Jurkat, Clone E6-1 (cell line): ENCODE measurements at regions not wholly inside any gene's neighbourhood (a gene's known extent, or its start where the extent isn't known, plus 50 kb on each side); places are given as distances from the start of the nearest gene placed in this dataset.

Experiments used
- DNase-seq: peaks from one replicate; pipeline ENCODE4 v3.0.0-alpha.2; 2011; ENCODE audit warnings: low read depth, low spot score
- H3K4me3 ChIP-seq: 2 replicates; pipeline ENCODE4 v1.5.1; 2011; ENCODE audit warnings: mild to moderate bottlenecking, low read length, control low read depth, moderate library complexity

GRCh38 chr6:168735268-168735949 is 294.4 kb downstream of the SMOC2 start:
- DNase-seq: no peak
- no peak overlapping the region for H3K4me3 ChIP-seq

DNA sequence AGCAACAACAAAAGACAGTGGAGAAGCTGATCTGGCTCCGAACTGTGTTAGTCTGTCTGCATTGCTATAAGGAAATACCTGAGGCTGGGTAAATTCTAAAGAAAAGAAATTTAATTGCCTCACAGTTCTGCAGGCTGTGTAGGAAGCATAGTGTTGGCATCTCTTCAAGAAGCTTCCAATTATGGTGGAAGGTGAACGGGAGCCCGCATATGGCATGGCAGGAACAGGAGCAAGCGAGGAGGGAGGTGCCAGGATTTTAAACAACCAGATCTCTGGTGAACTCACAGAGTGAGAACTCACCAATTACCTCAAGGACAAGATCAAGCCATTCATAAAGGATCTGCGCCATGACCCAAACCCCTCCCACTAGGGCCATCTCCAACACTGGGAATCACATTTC is 293.5 kb downstream of the SMOC2 start:
- no peak for DNase-seq
- H3K4me3 ChIP-seq: no peak overlapping the region

- no peak overlapping the region for H3K4me3 ChIP-seq
- DNase-seq: no peak
Observed at GRCh38 chr6:168732676-168733075, 291.7 kb downstream of the SMOC2 start.

DNA sequence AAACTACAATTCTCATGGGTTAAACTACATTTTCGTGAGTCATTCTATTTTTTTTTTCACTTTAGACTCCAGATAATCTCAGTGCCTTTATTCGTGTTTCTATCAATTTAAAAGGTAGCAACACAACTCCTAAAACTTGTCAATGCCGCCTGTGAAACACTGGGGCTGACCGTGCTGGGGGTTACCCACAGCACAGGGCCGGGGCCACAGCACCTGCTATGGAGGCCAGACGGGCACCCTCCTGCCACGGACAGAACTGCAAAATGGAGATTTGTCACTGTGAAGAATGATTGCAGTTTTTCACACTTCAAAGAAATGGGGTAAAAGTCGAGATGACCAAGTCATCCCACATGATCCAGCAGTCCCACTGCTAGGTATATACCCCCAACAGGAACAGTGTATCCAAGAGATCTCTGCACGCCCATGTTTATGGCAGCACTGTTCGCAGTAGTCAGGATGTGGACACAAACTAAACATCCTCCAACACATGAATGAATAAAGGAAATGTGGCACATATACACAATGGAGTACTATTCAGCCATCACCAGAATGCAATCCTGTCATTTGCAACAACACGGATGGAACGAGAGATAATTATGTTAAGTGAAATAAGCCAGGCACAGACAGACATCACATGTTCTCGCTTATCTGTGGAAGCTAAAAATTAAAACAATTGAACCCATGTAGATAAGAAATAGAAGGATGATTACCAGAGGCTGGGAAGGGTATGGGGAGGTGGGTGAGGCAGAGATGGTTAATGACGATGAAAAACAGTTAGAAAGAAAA is 290.1 kb downstream of the SMOC2 start:
- DNase-seq: no peak
- H3K4me3 ChIP-seq: no peak overlapping the region

- no peak for DNase-seq
- H3K4me3 ChIP-seq: no peak overlapping the region
Observed at GRCh38 chr6:168728056-168728455, 287.1 kb downstream of the SMOC2 start.

- no peak for DNase-seq
- H3K4me3 ChIP-seq: no peak overlapping the region
Observed at GRCh38 chr6:168726312-168726856, 285.4 kb downstream of the SMOC2 start.

DNA sequence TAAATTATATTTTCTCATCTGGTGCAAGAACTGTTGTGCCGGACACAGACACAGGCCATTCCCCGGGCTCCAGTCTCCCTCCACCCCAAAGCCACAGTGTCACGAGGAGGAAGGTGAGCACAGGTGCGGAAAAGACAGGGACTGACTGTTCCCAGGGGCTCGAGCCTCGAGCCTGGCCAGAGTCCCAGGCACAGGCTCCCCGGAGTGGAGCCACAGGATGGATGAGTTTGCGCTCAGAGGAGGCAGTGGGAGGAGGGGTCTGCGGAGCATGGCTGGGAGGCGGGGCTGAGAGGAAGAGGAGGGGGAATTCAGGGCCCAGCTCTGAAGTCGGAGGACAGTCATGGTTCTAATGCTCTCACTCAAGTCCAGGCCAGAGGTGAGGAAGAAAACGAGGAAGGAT is 284.8 kb downstream of the SMOC2 start:
- no peak for DNase-seq
- no peak overlapping the region for H3K4me3 ChIP-seq

GRCh38 chr6:168724669-168725570 is 283.9 kb downstream of the SMOC2 start:
- no peak overlapping the region for H3K4me3 ChIP-seq
- no peak for DNase-seq

DNA sequence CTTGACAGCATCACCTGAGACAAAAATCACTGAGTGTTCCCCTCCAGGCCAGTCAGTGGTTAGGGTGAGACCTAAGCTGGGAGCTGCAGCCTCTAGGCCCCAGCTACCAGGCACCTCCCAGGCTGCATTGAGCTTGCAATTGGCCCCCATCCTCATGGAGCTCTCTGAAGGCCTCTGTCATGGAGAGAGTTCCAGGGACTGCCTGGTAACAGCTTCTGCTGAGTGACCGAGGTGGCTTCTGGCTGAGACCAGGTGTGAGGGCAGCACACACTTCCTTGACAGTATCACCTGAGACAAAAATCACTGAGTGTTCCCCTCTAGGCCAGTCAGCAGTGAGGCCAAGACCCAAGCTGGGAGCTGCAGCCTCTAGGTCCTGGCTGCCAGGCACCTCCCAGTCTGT is 283.0 kb downstream of the SMOC2 start:
- no peak for DNase-seq
- H3K4me3 ChIP-seq: no peak overlapping the region

DNA sequence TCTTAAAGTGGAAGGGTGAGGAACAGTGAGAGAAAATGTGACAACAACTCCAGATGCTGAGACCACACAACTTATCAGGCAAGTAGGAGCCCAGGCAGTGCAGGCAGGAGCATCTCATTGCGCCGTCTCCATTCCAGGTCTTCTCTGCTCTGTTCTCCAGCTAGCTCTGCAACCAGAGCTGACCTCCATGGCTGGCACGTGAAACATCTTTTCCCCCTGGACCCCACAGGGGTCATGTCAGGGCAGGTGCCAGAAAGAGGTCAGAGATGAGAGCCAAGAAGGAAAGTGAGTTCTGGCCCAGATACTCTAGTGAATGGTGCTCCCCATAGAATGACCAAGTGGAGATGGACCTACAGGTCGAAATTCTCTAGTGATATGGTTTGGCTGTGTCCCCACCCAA is 281.4 kb downstream of the SMOC2 start:
- no peak for DNase-seq
- H3K4me3 ChIP-seq: no peak overlapping the region

- no peak for DNase-seq
- no peak overlapping the region for H3K4me3 ChIP-seq
Observed at GRCh38 chr6:168721571-168721970, 280.6 kb downstream of the SMOC2 start.

DNA sequence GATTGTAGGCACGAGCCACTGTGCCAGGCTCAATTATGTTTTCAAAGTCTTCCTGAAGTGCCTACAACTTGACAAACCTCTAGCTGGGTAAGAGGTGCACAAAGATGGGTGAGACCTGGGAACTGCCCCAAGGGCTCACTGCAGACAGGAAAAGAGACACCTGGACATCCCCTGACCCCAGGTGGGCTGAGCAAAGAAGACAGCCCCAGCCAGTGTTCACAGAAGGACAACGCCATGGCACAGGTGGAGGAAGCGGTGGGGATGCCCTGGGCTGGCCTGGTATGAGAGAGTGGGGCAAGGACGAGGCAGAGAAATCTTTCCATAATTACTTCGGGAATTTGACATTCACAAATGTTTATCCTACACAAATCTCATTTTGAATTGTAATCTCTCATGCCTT is 278.9 kb downstream of the SMOC2 start:
- H3K4me3 ChIP-seq: no peak overlapping the region
- no peak for DNase-seq

GRCh38 chr6:168718821-168719475 is 278.0 kb downstream of the SMOC2 start:
- DNase-seq: no peak
- H3K4me3 ChIP-seq: no peak overlapping the region
